HepG2 (cell line): ENCODE measurements at regions not wholly inside any gene's neighbourhood (a gene's known extent, or its start where the extent isn't known, plus 50 kb on each side); places are given as distances from the start of the nearest gene placed in this dataset.

Source experiments
- ATAC-seq: fragments of 200-7000 bp; cut with Tn5 transposase; 3 replicates; pipeline ENCODE4 v1.9.1; 2020; ENCODE audit warnings: mild to moderate bottlenecking, moderate library complexity
- BruUV-seq: library from RNA; stranded (reverse); fragments of 400-500 nt; replicated peaks from 2 replicates; lab custom pipeline; 2021; lab: Mats Ljungman, UMichigan
- CTCF ChIA-PET: fragments of 300-600 bp; formaldehyde crosslinking; extraction: SDS; loops from one replicate; lab custom pipeline; 2021; ENCODE audit warnings: low total read pairs, inconsistent platforms, low intra/inter-chr PET ratio; lab: Yijun Ruan, JAX
- POLR2A ChIA-PET: fragments of 350-600 bp; sonication (Branson Sonifier 250); formaldehyde crosslinking; loops from one replicate; lab custom pipeline; 2020; ENCODE audit warnings: antibody characterized with exemption, inconsistent platforms; lab: Yijun Ruan, JAX
- DNase-seq: peaks from one replicate; pipeline ENCODE4 v3.0.0-alpha.2; 2015; ENCODE audit warnings: low spot score
- FAIRE-seq: peaks from 3 replicates; lab custom pipeline; 2011; peaks lifted over from hg19 to GRCh38; lab: Jason Lieb, UNC
- H2AFZ ChIP-seq: one replicate; pipeline ENCODE4 v1.6.1; 2011; ENCODE audit warnings: low read length, inconsistent platforms
- H3K27ac ChIP-seq: fragments of 300-600 bp; 3 replicates; pipeline ENCODE4 v1.8.0; 2011; ENCODE audit warnings: mixed run types, mild to moderate bottlenecking, mixed read lengths, low read length, inconsistent platforms; ENCODE audit not compliant: insufficient read depth; ENCODE audit errors: extremely low read length
- H3K27me3 ChIP-seq, 2 experiments: fragments of 200-600 bp in 1 of 2; 2 replicates in 1 of 2; 3 replicates in 1 of 2; pipeline versions ENCODE4 v1.6.0 to v1.8.0; 2011; ENCODE audit warnings: low read length in 2 of 2, mild to moderate bottlenecking in 2 of 2, moderate library complexity in 2 of 2, inconsistent platforms in 1 of 2; ENCODE audit not compliant: insufficient read depth in 2 of 2, control insufficient read depth in 1 of 2
- H3K36me3 ChIP-seq, 2 experiments: fragments of 200-600 bp in 1 of 2; replicated peaks in 1 of 2; 2 replicates in 1 of 2; 3 replicates in 1 of 2; pipeline versions ENCODE4 v1.5.1 to v1.8.0; 2011; ENCODE audit warnings: low read length in 2 of 2, inconsistent platforms in 1 of 2; ENCODE audit not compliant: insufficient read depth in 2 of 2, control insufficient read depth in 1 of 2
- H3K4me1 ChIP-seq: 2 replicates; pipeline ENCODE4 v1.5.1; 2012; ENCODE audit warnings: low read length, inconsistent platforms; ENCODE audit not compliant: insufficient read depth
- H3K4me2 ChIP-seq: 2 replicates; pipeline ENCODE4 v1.6.0; 2011; ENCODE audit warnings: low read depth, low read length, inconsistent platforms
- H3K4me3 ChIP-seq, 3 experiments: fragments of 200-600 bp in 1 of 3; sonication (generic), shearing (Covaris generic) in 1 of 3; replicated peaks in 1 of 3; 2 replicates each; pipeline ENCODE4 v1.5.1; 2011 to 2016; ENCODE audit warnings: low read length in 3 of 3, inconsistent platforms in 2 of 3, low read depth in 2 of 3, mild to moderate bottlenecking in 2 of 3, control low read depth in 1 of 3, mixed read lengths in 1 of 3; ENCODE audit not compliant: insufficient read depth in 1 of 3
- H3K79me2 ChIP-seq: one replicate; pipeline ENCODE4 v1.6.1; 2011; ENCODE audit warnings: low read length, inconsistent platforms; ENCODE audit not compliant: insufficient read depth
- H3K9ac ChIP-seq: 2 replicates; pipeline ENCODE4 v1.6.0; 2011; ENCODE audit warnings: mild to moderate bottlenecking, low read depth, low read length, inconsistent platforms; ENCODE audit not compliant: insufficient read depth
- H3K9me3 ChIP-seq: 2 replicates; pipeline ENCODE4 v1.5.1; 2012; ENCODE audit warnings: mild to moderate bottlenecking, low read length
- H4K20me1 ChIP-seq: 2 replicates; pipeline ENCODE4 v1.6.0; 2011; ENCODE audit warnings: inconsistent platforms, mild to moderate bottlenecking, low read length, moderate library complexity; ENCODE audit not compliant: insufficient read depth
- DR1 ChIP-seq: sonication (generic); formaldehyde crosslinking; IDR thresholded peaks from 2 replicates; pipeline ENCODE4 v1.8.0; 2021; ENCODE audit warnings: mild to moderate bottlenecking, missing genetic modification reagents, inconsistent platforms
- EEA1 ChIP-seq: sonication (generic); formaldehyde crosslinking; IDR thresholded peaks from 2 replicates; pipeline ENCODE4 v1.5.1; 2020; ENCODE audit warnings: mild to moderate bottlenecking, missing genetic modification reagents, borderline replicate concordance
- HOXD1 ChIP-seq: sonication (generic); formaldehyde crosslinking; IDR thresholded peaks from 2 replicates; pipeline ENCODE4 v1.5.0; 2020; ENCODE audit warnings: missing genetic modification reagents
- ISL2 ChIP-seq: sonication (generic); formaldehyde crosslinking; IDR thresholded peaks from 2 replicates; pipeline ENCODE4 v1.5.0; 2020; ENCODE audit warnings: missing genetic modification reagents
- PAX8 ChIP-seq: sonication (generic); formaldehyde crosslinking; IDR thresholded peaks from 2 replicates; pipeline ENCODE4 v1.8.0; 2022; ENCODE audit warnings: mild to moderate bottlenecking, missing genetic modification reagents, borderline replicate concordance
- SAFB2 ChIP-seq: sonication (generic); formaldehyde crosslinking; IDR thresholded peaks from 2 replicates; pipeline ENCODE4 v1.5.1; 2020; ENCODE audit warnings: missing genetic modification reagents, low read depth, mild to moderate bottlenecking, borderline replicate concordance
- SIX1 ChIP-seq: sonication (generic); formaldehyde crosslinking; IDR thresholded peaks from 2 replicates; pipeline ENCODE4 v1.4.0; 2020; ENCODE audit warnings: missing genetic modification reagents, borderline replicate concordance
- UBTF ChIP-seq: sonication (generic); formaldehyde crosslinking; IDR thresholded peaks from 2 replicates; pipeline ENCODE4 v1.4.0; 2020; ENCODE audit warnings: mild to moderate bottlenecking, missing genetic modification reagents
- ZNF362 ChIP-seq: sonication (generic); formaldehyde crosslinking; IDR thresholded peaks from 2 replicates; pipeline ENCODE4 v1.4.0; 2020; ENCODE audit warnings: missing genetic modification reagents, mild to moderate bottlenecking, borderline replicate concordance
- ZNF414 ChIP-seq: sonication (generic); formaldehyde crosslinking; IDR thresholded peaks from 2 replicates; pipeline ENCODE4 v1.5.0; 2020; ENCODE audit warnings: missing genetic modification reagents
- ZNF629 ChIP-seq: sonication (generic); formaldehyde crosslinking; conservative IDR thresholded peaks from 2 replicates; pipeline ENCODE4 v1.5.0; 2020; ENCODE audit warnings: missing genetic modification reagents
- WGBS: methylation state at CpG from one replicate; pipeline ENCODE4 v1.1.6; 2017; ENCODE audit warnings: low lambda C conversion rate; 5-methylcytosine and 5-hydroxymethylcytosine counted together
- in situ Hi-C: cut with HindIII; loops from 2 replicates; pipeline ENCODE4 v1.10.0; 2017; ENCODE audit warnings: low pct_unique_long_range_greater_than_20kb; ENCODE audit not compliant: extremely low pct_ligation_motif_present
- intact Hi-C: fragments of 100-400 bp; cut with micrococcal nuclease; formaldehyde crosslinking; loops from one replicate; pipeline ENCODE4 v1.10.0; 2022; ENCODE audit not compliant: unreplicated experiment

GRCh38 chr9:90972057-90972456 is 170.4 kb downstream of the SYK start:
- peaks cover 2 to 12% of the 10 kb centered on the region in 2 experiments; a peak in 2 of 5 replicates for H3K27me3 ChIP-seq
- no TSS peak for BruUV-seq
- H3K4me1 ChIP-seq = no peaks in the 10 kb centered on the region
- 52% methylated on average over 6 of the region's 6 CpGs for WGBS
- no peak for DNase-seq
- H3K79me2 ChIP-seq = no peaks in the 10 kb centered on the region
- H3K4me2 ChIP-seq = no peak overlapping the region
- ChIA-PET POLR2A (no interaction called here), CTCF (no interaction called here)
- H3K9me3 ChIP-seq = no peaks in the 10 kb centered on the region
- H4K20me1 ChIP-seq = no peaks in the 10 kb centered on the region
- no peak for FAIRE-seq
- H3K27ac ChIP-seq = no peak overlapping the region
- no peak overlapping the region for H3K9ac ChIP-seq
- in situ Hi-C loops (no loop called here), intact Hi-C loops (no loop called here)
- TF ChIP-seq ZNF362 (no peak), ZNF629 (CRISPR knock-in tag) (no peak), ISL2 (no peak), UBTF (CRISPR knock-in tag) (no peak), PAX8 (CRISPR knock-in tag) (no peak), HOXD1 (CRISPR knock-in tag) (no peak), EEA1 (CRISPR knock-in tag) (no peak), SAFB2 (no peak), DR1 (CRISPR knock-in tag) (no peak), ZNF414 (no peak), SIX1 (CRISPR knock-in tag) (no peak)
- no peak overlapping the region for H2AFZ ChIP-seq
- no peak overlapping the region for H3K4me3 ChIP-seq
- no peak for ATAC-seq
- no peaks in the 10 kb centered on the region for H3K36me3 ChIP-seq
